H9 (cell line): ENCODE measurements at regions not wholly inside any gene's neighbourhood (a gene's known extent, or its start where the extent isn't known, plus 50 kb on each side); places are given as distances from the start of the nearest gene placed in this dataset.

ENCODE experiments used
- DNase-seq: peaks from one replicate; pipeline ENCODE4 v3.0.0-alpha.2; 2017
- H2AFZ ChIP-seq: one replicate; pipeline ENCODE4 v1.6.1; 2013; ENCODE audit warnings: mild to moderate bottlenecking, low read length, control low read depth, moderate library complexity
- H2AK5ac ChIP-seq: 2 replicates; pipeline ENCODE4 v1.6.1; 2013; ENCODE audit warnings: low read length, control low read depth, mixed read lengths; ENCODE audit not compliant: insufficient read length
- H2BK120ac ChIP-seq: one replicate; pipeline ENCODE4 v1.6.1; 2013; ENCODE audit warnings: low read depth, mild to moderate bottlenecking, low read length, control low read depth, inconsistent platforms; ENCODE audit not compliant: poor library complexity, severe bottlenecking
- H2BK12ac ChIP-seq: 2 replicates; pipeline ENCODE4 v1.6.1; 2013; ENCODE audit warnings: low read length, control low read depth, mixed read lengths, low read depth; ENCODE audit not compliant: insufficient read length
- H2BK15ac ChIP-seq: 2 replicates; pipeline ENCODE4 v1.6.1; 2013; ENCODE audit warnings: low read depth, low read length, control low read depth
- H2BK20ac ChIP-seq: one replicate; pipeline ENCODE4 v1.6.1; 2013; ENCODE audit warnings: low read depth, mild to moderate bottlenecking, low read length, control low read depth, inconsistent platforms; ENCODE audit not compliant: poor library complexity, severe bottlenecking
- H2BK5ac ChIP-seq: 2 replicates; pipeline ENCODE4 v1.6.1; 2013; ENCODE audit warnings: low read length, control low read depth, mixed read lengths; ENCODE audit not compliant: insufficient read length
- H3K14ac ChIP-seq: 2 replicates; pipeline ENCODE4 v1.6.1; 2013; ENCODE audit warnings: low read length, control low read depth; ENCODE audit not compliant: insufficient read depth
- H3K18ac ChIP-seq: 2 replicates; pipeline ENCODE4 v1.6.1; 2013; ENCODE audit warnings: low read depth, mild to moderate bottlenecking, mixed read lengths, low read length, control low read depth; ENCODE audit not compliant: insufficient read length
- H3K23ac ChIP-seq: 2 replicates; pipeline ENCODE4 v1.6.1; 2013; ENCODE audit warnings: low read length, control low read depth, mixed read lengths, low read depth; ENCODE audit not compliant: insufficient read length
- H3K23me2 ChIP-seq: 2 replicates; pipeline ENCODE4 v1.6.1; 2013; ENCODE audit warnings: low read depth, mild to moderate bottlenecking, mixed read lengths, low read length, control low read depth; ENCODE audit not compliant: insufficient read length, poor library complexity, severe bottlenecking
- H3K27ac ChIP-seq: 2 replicates; pipeline ENCODE4 v1.5.1; 2013; ENCODE audit warnings: low read length, control low read depth, mixed read lengths, low read depth; ENCODE audit not compliant: insufficient read length
- H3K27me3 ChIP-seq: 2 replicates; pipeline ENCODE4 v1.6.1; 2013; ENCODE audit warnings: low read length, control low read depth, inconsistent platforms; ENCODE audit not compliant: insufficient read depth
- H3K4ac ChIP-seq: 2 replicates; pipeline ENCODE4 v1.6.1; 2013; ENCODE audit warnings: low read depth, mild to moderate bottlenecking, control low read depth, inconsistent platforms, low read length, moderate library complexity
- H3K4me1 ChIP-seq: 2 replicates; pipeline ENCODE4 v1.6.1; 2013; ENCODE audit warnings: low read length, control low read depth, inconsistent platforms; ENCODE audit not compliant: insufficient read depth
- H3K4me2 ChIP-seq: 2 replicates; pipeline ENCODE4 v1.6.1; 2013; ENCODE audit warnings: low read length, control low read depth, mixed read lengths; ENCODE audit not compliant: insufficient read length, insufficient read depth
- H3K56ac ChIP-seq: 2 replicates; pipeline ENCODE4 v1.6.1; 2013; ENCODE audit warnings: low read depth, mild to moderate bottlenecking, mixed read lengths, low read length, control low read depth; ENCODE audit not compliant: insufficient read length
- H3K79me1 ChIP-seq: 2 replicates; pipeline ENCODE4 v1.6.1; 2013; ENCODE audit warnings: low read depth, mild to moderate bottlenecking, moderate library complexity, low read length, control low read depth, inconsistent platforms; ENCODE audit not compliant: insufficient read depth, poor library complexity, severe bottlenecking
- H3K79me2 ChIP-seq: 2 replicates; pipeline ENCODE4 v1.6.1; 2013; ENCODE audit warnings: low read length, control low read depth, inconsistent platforms; ENCODE audit not compliant: insufficient read depth
- H3K9ac ChIP-seq: 2 replicates; pipeline ENCODE4 v1.6.1; 2013; ENCODE audit warnings: low read length, control low read depth, mixed read lengths; ENCODE audit not compliant: insufficient read length; ENCODE audit errors: extremely low read depth
- H3K9me3 ChIP-seq: one replicate; pipeline ENCODE4 v1.6.1; 2013; ENCODE audit warnings: low read depth, low read length, inconsistent platforms; ENCODE audit not compliant: control insufficient read depth
- H3T11ph ChIP-seq: one replicate; pipeline ENCODE4 v1.6.1; 2013; ENCODE audit warnings: mild to moderate bottlenecking, low read length, control low read depth, inconsistent platforms
- H4K20me1 ChIP-seq: one replicate; pipeline ENCODE4 v1.6.1; 2013; ENCODE audit not compliant: control insufficient read depth, insufficient read length, insufficient read depth
- H4K5ac ChIP-seq: 2 replicates; pipeline ENCODE4 v1.6.1; 2013; ENCODE audit warnings: low read depth, mild to moderate bottlenecking, mixed read lengths, low read length, control low read depth; ENCODE audit not compliant: insufficient read length
- H4K8ac ChIP-seq: replicated peaks from 2 replicates; pipeline ENCODE4 v1.6.1; 2013; ENCODE audit warnings: low read length, control low read depth, mixed read lengths, low read depth; ENCODE audit not compliant: insufficient read length
- H4K91ac ChIP-seq: 2 replicates; pipeline ENCODE4 v1.6.1; 2013; ENCODE audit warnings: low read depth, mild to moderate bottlenecking, moderate library complexity, mixed read lengths, low read length, control low read depth; ENCODE audit not compliant: insufficient read length
- H3K27ac Mint-ChIP-seq, 3 experiments: 2 replicates in 2 of 3; 3 replicates in 1 of 3; pipeline ENCODE4 v1.8.0; 2020 to 2021; ENCODE audit warnings: mixed read lengths in 3 of 3, mild to moderate bottlenecking in 1 of 3, moderate library complexity in 1 of 3
- H3K27me3 Mint-ChIP-seq: 2 replicates; pipeline ENCODE4 v1.8.0; 2021; ENCODE audit warnings: low read depth, mild to moderate bottlenecking, moderate library complexity, mixed read lengths
- H3K36me3 Mint-ChIP-seq, 3 experiments: 2 replicates in 2 of 3; 3 replicates in 1 of 3; pipeline ENCODE4 v1.8.0; 2020 to 2021; ENCODE audit warnings: low read depth in 3 of 3, mixed read lengths in 3 of 3; ENCODE audit not compliant: insufficient read depth in 1 of 3
- H3K4me1 Mint-ChIP-seq, 2 experiments: 2 replicates each; pipeline ENCODE4 v1.8.0; 2020; ENCODE audit warnings: mixed read lengths in 2 of 2
- H3K4me3 Mint-ChIP-seq, 2 experiments: 2 replicates in 1 of 2; 3 replicates in 1 of 2; pipeline ENCODE4 v1.8.0; 2020 to 2021; ENCODE audit warnings: mild to moderate bottlenecking in 2 of 2, mixed read lengths in 2 of 2, moderate library complexity in 1 of 2
- H3K9me3 Mint-ChIP-seq, 2 experiments: 2 replicates in 1 of 2; 3 replicates in 1 of 2; pipeline ENCODE4 v1.8.0; 2020; ENCODE audit warnings: mild to moderate bottlenecking in 2 of 2, mixed read lengths in 2 of 2, moderate library complexity in 1 of 2
- WGBS: extraction: QIAGEN DNeasy Blood & Tissue Kit; methylation state at CpG from one replicate; pipeline ENCODE4 v1.1.7; 2013; ENCODE audit warnings: missing lambda C conversion rate, low lambda C conversion rate, mixed read lengths; ENCODE audit not compliant: insufficient read length; ENCODE audit errors: extremely low coverage; 5-methylcytosine and 5-hydroxymethylcytosine counted together
- TF ChIP-seq, protein P1 (sequence below): fragments of 200-600 bp; sonication (generic); conservative IDR thresholded peaks from 3 replicates; pipeline ENCODE4 v1.8.0; 2021; ENCODE audit warnings: antibody characterized with exemption, mild to moderate bottlenecking

DNA sequence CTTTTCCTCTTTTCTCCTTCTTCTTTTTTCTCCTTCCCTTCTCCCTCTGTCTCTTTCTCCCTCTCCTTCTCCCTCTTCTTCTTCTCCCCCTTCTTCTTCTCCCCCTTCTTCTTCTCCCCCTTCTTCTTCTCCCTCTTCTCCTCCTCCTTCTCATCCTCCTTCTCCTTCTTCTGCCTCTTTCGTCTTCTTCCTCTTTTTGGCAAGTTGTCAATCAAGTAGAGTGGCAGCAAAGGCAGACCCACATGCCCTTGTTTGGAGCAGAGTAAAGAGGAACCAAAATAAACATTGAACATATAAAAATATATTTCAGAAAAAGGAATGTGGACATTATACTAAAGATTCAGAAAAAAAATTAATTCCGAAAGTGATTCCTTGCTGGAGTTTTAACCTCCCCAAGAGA, 59.6 kb upstream of the ZNF33B start:
- H3K4me1 Mint-ChIP-seq = no peaks in the 10 kb centered on the region
- no peaks in the 10 kb centered on the region for H3K79me2 ChIP-seq

More for the DNA sequence above, 59.6 kb upstream of the ZNF33B start:
- Histone ChIP-seq H3K9ac (no peak overlapping the region), H4K91ac (no peak overlapping the region), H2BK5ac (no peak overlapping the region), H2BK120ac (no peak overlapping the region), H3K4me2 (no peak overlapping the region), H3K56ac (no peak overlapping the region), H3K4me1 (no peaks in the 10 kb centered on the region), H3K23ac (no peak overlapping the region), H3K27me3 (no peaks in the 10 kb centered on the region), H2BK20ac (no peak overlapping the region), H3K4ac (no peak overlapping the region), H4K20me1 (no peaks in the 10 kb centered on the region), H3K23me2 (no peaks in the 10 kb centered on the region), H4K8ac (no peak overlapping the region), H2BK12ac (no peak overlapping the region), H3K14ac (no peak overlapping the region), H3K9me3 (peaks cover 32% of the 10 kb centered on the region), H2AFZ (no peak overlapping the region), H2BK15ac (no peak overlapping the region), H3K27ac (no peak overlapping the region), H3K79me1 (no peaks in the 10 kb centered on the region), H2AK5ac (no peak overlapping the region), H4K5ac (no peak overlapping the region), H3T11ph (no peak overlapping the region), H3K18ac (no peak overlapping the region)
- TF ChIP-seq, protein P1, sequence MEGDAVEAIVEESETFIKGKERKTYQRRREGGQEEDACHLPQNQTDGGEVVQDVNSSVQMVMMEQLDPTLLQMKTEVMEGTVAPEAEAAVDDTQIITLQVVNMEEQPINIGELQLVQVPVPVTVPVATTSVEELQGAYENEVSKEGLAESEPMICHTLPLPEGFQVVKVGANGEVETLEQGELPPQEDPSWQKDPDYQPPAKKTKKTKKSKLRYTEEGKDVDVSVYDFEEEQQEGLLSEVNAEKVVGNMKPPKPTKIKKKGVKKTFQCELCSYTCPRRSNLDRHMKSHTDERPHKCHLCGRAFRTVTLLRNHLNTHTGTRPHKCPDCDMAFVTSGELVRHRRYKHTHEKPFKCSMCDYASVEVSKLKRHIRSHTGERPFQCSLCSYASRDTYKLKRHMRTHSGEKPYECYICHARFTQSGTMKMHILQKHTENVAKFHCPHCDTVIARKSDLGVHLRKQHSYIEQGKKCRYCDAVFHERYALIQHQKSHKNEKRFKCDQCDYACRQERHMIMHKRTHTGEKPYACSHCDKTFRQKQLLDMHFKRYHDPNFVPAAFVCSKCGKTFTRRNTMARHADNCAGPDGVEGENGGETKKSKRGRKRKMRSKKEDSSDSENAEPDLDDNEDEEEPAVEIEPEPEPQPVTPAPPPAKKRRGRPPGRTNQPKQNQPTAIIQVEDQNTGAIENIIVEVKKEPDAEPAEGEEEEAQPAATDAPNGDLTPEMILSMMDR = no peak
- H3K36me3 Mint-ChIP-seq = peaks cover 0 to 15% (median 5%) of the 10 kb centered on the region in 3 experiments; a peak in 3 of 7 replicates
- H3K27me3 Mint-ChIP-seq = peaks cover 2% of the 10 kb centered on the region; the same call in 1 of the 2 replicates
- DNase-seq = no peak
- no peak overlapping the region for H3K27ac Mint-ChIP-seq
- no CpG with 5 or more reads among the region's 2 CpGs for WGBS
- H3K9me3 Mint-ChIP-seq = peaks cover 83 to 88% of the 10 kb centered on the region in 2 experiments
- H3K4me3 Mint-ChIP-seq = no peak overlapping the region
